Mucosa of gallbladder (tissue), 1 donor: ENCODE measurements at regions not wholly inside any gene's neighbourhood (a gene's known extent, or its start where the extent isn't known, plus 50 kb on each side); places are given as distances from the start of the nearest gene placed in this dataset.

Experiments
- DNase-seq: peaks from one replicate; pipeline ENCODE4 v3.0.0-alpha.2; 2020; ENCODE audit warnings: low spot score
- donor health status: DM: no; HTN: no; CAD: no.

DNA sequence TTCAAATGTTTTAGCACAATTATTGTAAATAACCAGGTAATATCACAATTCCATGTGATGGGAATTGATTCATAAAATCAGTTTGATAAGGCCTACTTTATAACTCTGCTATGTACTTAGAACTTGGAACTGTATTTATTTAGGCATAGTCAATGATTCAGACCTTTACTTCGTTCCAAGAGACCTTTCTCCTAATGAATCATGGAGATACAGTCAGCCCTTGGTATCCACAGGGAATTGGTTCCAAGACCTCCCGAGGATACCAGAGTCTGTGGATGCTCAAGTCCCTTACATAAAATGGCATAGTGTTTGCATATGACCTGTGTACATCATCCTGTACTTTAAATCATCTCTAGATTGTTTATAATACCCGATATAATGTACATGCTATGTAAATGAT lies 60.8 kb upstream of the UMPS start:
- DNase-seq, result no peak

DNA sequence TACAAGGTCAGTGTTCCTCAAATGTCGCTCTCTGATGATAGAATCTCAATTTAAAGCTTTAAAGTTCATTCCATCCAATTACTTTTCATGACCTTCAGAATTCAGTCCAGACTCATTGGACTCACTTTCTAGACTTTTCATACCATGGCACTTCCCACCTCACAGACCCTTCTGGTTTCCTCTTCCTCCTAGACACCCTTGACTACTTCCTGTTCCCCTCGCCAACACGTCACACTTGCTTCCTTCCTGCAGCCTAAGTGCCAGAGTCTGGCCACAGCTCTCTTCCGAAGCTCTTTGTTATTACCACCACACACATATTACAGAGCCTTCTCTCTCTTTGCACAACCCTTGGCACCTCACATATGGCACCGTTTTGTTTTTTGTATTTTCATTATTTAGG lies 59.1 kb upstream of the UMPS start:
- no peak for DNase-seq

DNA sequence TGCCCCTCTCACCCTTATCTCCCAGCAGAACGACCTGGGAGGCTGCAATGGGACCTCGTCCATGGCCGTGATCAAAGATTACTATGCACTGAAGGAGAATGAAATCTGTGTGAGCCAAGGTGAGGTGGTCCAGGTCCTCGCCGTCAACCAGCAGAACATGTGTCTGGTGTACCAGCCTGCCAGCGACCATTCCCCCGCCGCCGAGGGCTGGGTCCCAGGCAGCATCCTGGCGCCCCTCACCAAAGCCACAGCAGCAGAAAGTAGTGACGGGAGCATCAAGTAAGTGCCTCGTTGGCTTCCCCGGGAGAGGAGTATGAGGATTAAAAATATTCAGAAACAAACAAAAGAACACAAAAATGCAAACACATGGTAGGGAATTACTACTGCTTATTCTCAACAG lies 55.9 kb upstream of the UMPS start:
- no peak for DNase-seq

DNA sequence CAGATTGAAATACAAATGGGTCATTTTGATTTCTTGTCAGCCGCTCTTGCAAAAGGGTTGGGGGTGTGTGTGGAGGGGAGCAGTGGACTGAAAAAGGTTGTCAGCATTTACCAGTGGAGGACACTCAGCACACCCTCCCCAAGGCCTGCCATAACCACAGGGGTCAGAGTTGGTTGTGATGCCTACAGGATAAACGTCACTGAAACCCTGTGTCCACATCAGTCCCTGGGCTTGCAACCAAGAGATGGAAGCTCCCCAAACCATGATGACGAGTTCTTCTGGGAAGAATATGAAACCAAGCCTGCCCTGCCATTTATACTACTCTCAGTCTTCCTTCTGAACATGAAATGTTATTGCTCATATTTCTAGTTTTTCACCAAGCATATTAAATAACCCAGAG lies 54.0 kb upstream of the UMPS start:
- no peak for DNase-seq

DNA sequence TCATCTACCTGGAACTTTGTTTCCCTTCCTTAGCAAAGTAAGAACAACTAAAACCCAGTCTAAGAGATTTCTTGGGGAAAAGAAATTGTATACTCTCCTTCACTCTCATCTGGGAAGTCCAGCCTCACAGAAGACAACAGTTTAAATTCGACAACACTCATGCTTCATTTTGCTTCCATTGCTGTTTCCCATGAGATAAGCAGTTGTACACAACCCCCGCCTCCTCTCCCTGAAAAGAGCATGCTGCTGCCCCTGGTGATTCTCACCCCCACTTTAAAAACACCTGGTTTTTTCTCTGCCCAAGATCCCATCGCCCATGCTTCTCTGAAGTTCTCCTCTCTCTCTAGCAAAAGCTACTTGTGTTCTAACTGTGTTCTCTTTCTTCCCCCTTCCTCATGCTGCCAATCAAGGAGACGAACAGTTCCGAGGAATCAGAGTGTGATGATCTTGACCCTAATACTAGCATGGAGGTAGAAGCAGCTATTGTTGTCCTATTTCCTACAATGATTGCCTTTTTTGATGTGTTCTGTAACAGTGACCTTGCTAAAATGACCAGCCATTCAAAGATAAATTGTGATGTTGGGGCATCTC lies 51.1 kb upstream of the UMPS start:
- DNase-seq, result no peak
